NOMO-1 treated with dmso at 0.1 percent for 144 hours (cell line): ENCODE measurements at regions not wholly inside any gene's neighbourhood (a gene's known extent, or its start where the extent isn't known, plus 50 kb on each side); places are given as distances from the start of the nearest gene placed in this dataset.
"Not testable (repeated sequence)": the region's sequence is repeated elsewhere in the genome, so short reads cannot be mapped to it uniquely, and the experiment has no call there.

Experiments used
- DNase-seq: peaks from one replicate; lab custom pipeline; 2025; ENCODE audit not compliant: unreplicated experiment; lab: John Stamatoyannopoulos, UW

DNA sequence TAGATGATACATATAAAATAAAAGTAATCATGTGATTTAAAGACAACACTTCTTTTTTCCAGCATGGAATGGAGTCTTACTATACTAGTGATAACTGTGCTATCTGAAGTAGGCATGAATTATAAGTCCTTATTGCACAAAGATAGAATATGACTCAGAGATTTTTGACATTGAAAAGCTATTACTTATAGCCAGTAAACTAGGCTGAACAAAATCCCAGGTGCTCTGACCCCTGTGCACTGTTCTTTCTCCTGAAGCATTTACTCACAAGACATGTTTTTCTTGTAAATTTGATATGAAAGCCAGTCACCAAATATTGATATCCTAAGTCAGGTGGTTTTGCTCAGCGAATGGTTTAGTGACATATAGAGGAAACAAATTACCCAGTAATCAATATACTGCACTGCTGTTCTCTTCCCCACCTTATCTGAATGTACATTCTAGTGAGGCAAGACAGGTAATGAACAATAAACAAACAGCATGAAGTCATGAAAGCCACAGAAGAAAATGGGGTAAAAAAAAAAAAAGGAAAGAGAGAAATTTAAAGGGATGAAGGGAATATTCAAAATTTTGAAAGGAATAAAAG, 1567.0 kb upstream of the SPRY2 start:
- no peak for DNase-seq

DNA sequence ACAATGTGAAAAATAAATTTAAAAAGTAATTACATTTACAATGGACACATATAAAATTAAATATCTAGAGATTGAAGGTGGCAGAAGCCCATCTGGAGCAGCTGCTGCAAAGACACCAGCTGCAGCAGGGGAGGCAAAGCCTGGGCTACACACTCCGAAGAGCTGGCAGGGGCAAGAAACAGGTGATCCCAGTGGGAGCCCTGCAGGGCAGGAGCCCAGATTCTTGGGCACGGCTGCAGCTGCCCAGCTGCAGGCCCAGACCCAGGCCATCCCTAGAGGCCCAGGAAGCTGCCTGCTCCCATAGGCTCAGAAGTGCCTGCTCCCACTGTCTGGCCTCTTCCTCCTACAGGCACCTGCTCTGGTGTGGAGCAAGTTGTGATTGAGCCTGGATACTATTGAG, 1547.9 kb upstream of the SPRY2 start:
- DNase-seq, result no peak

DNA sequence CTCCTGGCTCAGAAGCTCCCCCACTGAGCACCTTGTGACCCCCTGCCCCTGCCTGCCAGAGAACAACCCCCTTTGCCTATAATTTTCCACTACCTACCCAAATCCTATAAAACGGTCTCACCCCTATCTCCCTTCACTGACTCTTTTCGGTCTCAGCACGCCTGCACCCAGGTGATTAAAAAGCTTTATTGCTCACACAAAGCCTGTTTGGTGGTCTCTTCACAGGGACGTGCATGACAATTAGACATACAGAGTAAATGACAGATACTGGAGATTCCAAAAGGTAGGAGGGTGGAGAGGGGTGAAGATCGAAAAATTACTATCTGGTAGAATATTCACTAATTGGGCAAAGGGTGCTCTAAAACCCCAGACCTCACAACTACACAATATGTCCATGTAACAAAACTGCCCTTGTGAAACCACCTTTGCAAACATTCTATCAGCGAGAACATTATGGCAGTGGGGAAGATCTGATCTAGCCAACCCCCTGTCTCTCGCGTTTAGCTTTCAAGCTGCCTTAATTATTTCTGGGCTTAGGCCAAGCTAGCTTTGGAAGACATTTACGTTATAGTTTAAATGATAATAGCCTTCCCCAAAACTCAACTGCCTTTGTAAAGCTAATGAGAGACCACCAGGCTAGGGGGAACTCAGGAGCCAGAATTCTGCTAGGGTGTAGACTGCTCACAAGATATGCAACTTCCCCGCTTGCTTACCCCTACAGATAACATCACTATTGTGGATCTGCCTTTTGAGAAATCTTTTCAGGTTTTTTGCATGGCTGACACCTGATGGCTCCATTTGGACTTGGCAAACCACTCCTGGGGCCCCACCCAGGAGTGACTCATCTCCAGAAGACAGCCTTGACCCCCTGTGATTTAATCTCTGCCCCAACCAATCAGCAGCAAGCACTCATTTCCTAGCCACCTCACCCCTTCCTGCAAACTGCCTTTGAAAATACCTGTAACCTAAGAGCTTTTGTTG, 1534.0 kb upstream of the SPRY2 start:
- no peak for DNase-seq

DNA sequence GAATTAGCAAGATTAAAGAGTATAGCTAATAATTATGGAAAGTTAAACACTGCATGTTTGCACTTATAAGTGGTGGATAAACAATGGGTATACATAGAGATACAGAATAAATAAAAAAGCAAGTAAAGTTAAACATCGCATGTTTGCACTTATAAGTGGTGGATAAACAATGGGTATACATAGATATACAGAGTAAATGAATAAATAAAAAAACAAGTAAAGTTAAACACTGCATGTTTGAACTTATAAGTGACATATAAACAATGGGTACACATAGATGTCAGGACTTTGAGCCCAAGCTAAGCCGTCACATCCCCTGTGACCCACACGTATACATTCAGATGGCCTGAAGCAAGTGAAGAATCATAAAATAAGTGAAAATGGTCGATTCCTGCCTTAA, 1533.3 kb upstream of the SPRY2 start:
- DNase-seq, result no peak

DNA sequence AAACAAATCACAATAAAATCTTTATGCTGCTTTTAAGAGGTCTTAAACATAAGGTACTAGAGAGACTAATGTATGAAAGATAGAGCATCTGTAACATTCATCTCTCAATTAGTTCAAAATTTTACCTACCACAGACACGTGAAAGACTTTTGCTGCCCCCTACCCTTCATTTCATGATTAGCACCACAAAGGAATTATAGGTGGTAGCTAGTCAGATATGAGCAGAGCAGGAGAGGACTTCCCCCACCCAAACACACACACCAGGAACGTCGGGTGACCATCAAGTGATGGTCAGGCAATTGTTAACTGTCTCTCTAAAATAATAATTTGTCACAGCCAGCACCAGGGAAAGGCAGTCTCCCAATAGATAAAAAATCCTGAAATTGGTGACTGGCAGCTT, 1531.7 kb upstream of the SPRY2 start:
- DNase-seq, result no peak

DNA sequence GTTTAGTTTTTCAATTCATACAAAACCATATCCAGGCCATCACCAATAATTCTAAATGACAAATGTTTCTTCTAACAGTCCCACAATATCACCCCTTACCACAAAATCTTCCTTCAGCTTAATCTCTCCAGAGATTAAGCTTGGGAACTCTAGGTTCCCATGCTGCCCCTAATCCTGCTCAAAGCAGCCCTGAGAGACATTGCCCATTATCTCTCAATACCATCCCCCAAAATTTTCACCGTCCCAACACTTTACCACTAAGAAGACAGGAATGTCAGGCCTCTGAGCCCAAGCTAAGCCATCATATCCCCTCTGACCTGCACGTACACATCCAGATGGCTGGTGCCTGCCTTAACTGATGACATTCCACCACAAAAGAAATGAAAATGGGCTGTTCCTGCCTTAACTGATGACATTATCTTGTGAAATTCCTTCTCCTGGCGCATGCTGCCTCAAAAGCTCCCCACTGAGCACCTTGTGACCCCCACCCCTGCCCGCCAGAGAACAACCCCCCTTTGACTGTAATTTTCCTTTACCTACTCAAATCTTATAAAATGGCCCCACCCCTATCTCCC, 1530.9 kb upstream of the SPRY2 start:
- DNase-seq, result not testable (repeated sequence)

DNA sequence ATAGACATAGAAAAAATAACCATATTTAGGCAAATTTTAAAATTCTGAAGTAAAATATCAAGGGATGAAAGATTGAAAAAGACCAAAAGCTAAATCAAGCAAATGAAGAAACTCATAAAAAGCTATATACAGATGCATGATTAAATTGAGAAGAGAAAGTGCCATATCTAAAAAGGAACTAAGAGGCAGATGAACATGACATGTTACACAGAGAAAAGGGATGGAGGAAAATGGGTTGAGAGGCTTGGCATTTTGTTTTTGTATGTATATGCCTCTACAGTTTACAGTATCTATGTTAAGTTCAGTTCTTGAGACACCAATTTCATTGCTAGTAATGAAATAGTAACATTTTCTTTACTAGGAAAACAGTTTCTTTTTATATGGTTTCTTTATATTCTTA, 1507.4 kb upstream of the SPRY2 start:
- no peak for DNase-seq

DNA sequence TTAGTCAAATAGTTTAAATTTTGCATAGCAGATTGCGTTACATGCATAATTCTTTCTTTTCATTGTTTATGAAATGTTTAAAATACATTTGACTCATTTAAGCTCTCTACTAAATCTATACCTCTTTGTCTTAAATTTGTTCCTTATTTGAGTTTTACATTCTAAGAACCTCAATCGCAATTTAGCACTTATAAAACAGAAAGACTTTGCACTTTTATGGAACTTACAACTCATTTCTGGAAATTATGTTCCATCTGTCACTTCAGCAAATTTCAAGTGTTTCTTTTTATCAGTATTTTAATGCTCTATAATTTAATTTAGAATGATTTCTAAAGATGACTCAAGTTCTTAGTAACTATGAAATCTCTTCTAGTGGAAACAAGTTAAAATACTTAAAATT, 1505.8 kb upstream of the SPRY2 start:
- no peak for DNase-seq

DNA sequence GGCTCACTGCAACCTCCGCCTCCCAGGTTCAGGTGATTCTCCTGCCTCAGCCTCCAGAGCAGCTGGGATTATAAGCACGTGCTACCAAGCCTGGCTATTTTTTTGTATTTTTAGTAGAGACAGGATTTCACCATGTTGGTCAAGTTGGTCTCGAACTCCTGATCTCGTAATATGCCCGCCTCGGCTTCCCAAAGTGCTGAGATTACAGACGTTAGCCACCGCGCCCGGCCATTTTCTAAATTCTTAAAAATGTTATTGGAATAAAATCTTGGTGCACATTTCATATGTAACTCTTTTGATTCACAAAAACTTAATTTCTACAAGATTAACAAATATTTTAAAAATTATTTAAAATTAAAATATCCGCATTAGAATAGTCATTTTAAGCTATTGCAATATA, 1480.3 kb upstream of the SPRY2 start:
- no peak for DNase-seq

DNA sequence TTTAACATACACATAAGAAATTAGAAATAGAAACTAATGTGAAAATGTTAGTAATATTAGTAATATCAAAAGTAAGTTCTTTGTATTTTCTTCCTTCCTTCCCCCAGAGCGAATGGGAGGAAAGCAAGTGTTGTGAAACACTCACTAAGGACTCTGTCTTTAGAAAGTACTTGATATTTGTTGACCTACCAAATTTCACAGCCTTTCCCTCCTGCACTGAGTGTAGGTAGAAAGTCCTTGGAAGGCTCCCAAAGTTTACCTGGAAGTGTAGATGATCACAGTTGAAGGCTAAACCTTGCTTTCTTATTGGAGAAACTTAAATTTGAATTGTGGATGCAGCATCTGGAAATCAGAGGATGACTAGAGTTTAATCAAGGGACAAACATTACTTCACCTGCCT, 1459.5 kb upstream of the SPRY2 start:
- DNase-seq, result no peak

DNA sequence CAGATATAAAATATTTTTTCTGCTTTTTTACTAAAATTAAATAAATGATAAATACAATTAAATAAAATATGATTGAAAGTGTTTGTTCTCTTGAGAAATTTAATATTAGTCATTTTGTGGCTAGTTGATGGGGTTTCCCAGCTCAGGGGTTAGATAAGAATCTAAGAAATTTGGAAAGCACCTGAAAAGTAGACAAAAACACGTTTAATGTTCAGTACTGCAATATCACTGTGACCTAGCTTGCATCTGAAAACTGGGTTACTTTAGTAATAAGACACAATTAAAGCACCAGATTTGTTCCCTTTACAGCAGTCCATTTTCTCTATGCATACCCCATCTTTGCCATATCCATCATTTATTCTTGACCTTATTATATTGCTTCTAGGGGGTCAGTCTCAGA, 1454.8 kb upstream of the SPRY2 start:
- no peak for DNase-seq

DNA sequence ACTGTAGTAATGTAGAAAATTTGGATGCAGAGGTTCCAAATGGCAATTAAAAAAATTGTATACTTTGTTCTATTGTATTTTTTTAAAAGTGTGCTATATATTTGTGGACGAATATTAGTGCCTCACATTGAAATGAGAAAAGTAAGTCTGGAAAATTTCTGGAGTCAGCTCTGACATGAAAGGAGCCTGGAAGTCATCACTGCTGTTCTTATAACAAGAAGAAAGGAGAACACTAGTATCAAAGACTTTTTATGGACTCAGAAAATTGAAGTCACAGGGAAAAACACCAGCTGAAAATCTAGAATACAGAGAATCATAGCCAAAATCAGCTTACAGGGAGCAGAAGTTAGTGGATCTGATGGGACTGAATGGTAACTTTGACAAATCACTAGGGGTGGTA, 1450.7 kb upstream of the SPRY2 start:
- DNase-seq, result no peak

DNA sequence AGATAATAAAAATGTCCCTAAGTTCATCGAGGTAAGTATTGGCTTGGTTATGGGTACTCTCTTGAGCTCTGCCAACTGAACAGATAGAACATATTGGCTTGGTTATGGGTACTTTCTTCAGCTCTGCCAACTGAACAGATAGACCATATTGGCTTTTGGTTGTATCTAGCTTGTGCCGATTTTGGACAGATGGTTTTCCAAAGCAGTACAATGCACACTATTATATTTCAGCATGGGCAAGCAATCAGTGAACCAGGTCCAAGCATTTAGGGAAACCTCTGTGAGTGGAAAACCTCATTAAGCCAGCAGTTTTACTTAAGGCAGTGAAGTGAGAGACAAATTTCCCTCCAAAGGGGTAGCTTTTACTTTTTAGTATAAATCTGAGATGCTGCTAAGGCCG, 1440.5 kb upstream of the SPRY2 start:
- no peak for DNase-seq

DNA sequence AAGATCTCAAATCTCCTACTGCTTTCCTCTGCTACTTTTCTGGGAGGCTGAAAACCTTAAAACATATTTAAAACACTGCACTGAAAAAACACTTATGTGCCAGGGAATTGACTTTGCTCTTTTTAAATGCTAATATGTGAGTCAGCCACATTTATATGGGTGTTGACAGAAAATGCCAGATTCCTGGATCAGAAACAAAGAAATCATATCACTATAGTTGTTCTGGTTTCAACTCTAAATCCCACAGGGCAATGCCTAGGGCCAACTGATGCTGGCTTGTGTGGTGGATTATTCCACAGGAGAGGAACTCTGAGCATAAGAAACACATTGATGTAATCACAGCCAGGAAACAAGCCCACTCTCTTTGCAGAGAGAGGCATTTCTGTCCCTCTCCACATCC, 1439.0 kb upstream of the SPRY2 start:
- DNase-seq, result no peak

DNA sequence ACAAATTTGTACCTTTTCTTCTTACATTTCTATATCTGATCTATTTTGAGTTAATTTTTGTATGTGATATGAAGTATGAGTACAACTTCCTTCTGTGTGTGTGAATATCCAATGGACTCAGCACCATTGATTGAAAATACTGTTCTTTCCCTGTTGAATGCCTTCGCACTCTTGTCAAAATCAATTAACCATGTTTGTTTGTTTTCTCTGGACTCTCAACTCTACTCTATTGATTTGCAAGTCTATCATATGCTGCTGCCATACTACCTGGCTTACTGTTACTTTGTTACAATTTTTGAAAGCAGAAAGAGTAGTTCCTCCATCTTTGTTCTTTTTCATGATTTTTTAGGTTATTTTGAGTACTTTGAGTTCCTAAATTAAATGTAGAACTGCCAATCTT, 1437.4 kb upstream of the SPRY2 start:
- no peak for DNase-seq

DNA sequence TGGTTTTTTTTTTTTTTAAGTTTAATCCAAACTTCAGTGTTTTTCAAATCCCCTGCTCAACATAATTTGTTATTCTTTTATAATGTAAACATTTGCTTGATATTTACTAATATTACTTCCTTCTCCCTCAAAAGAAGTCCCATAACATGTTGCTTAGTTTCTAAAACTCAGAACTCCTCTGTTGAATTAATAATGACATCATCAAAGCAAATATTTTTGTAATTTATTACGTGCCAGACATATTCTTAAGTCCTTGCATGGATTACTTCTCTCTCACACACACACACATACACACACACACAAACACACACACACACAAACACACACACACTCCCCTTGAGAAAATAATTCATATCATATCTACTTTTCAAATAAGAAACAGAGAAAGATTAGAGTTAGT, 1432.3 kb upstream of the SPRY2 start:
- DNase-seq, result no peak

DNA sequence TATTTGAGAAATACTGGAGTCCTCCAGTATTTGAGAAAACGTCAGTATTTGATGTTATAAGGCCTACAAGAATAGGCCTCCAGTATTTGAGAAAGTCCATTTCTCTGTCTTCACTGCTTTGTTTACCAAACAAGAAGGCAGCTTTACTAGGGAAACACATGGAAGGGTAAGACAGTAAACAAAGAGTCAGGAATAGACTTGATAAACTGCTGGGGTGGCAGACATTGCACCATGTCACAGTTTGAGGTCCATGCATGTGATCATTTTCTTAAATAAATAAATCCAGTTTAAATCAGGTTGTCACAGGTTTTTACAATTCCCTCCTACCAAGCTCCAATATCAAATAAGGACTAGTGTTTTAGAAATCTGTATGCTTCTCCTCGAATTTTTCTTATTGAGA, 1431.0 kb upstream of the SPRY2 start:
- DNase-seq, result no peak

DNA sequence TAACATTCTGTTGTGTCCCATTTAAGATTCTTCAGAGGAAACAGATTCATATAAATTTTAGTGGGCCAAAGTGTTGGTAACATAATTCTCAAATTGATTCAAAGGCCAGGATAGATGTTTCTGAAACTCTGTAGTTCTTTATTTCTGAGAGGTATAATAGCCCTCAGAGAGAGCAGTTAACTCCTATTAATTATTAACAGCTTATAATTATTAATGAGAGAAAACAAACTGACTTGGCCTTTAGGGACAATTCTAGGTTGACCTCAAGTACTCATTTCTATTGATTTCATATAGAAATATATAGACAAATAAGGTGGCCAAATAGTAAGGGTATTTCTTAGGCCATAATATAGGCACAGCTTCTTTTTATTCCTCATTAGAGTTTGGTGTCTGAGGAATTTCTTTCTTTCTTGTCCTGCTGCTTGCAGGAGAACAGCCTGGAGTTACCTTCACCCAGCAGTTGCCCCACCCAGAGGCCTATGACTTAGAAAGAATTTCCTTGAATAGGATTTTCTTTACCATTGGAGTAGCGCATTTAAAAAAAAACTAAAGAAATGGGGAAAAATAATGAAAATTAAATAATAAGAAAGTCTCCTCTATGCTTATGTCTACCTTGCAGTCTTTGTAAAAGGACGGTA, 1430.1 kb upstream of the SPRY2 start:
- no peak for DNase-seq

DNA sequence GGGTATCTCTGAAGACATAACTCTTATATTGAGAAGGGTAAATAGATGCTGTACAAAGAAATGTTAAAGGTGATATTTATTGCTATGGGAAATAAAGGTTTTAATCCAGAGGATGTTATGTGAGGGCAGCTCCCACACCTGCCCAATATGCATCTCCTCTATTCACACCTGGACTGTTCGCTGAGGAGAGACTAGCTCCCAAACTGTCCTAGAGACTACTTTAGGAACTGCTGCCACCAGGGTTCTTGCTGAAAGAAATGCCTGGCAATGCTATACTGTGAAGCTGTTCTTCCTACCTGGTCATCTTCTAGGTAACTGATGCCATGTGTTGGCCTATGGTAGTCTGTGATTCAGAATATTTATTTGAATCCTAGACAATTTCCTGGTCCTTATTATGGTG, 1421.5 kb upstream of the SPRY2 start:
- no peak for DNase-seq

DNA sequence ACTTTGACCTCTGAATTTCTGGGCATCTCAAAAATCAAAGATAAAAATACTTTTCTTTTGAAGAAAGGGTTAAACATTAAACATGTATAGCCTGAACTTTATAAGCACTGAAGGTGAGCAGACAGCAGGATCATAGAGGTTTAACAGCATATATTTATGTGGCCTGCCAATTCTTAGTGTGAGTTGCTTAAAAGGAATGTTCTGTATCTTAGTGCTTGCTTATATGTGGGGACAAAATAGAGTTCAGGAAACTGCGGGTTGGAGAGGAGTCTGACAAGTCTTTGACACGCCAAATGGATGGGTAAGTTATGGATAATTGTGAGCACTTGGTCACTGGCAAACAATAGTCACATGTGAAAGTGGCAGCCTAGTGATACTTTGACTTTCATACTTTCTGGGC, 1419.4 kb upstream of the SPRY2 start:
- DNase-seq, result no peak

DNA sequence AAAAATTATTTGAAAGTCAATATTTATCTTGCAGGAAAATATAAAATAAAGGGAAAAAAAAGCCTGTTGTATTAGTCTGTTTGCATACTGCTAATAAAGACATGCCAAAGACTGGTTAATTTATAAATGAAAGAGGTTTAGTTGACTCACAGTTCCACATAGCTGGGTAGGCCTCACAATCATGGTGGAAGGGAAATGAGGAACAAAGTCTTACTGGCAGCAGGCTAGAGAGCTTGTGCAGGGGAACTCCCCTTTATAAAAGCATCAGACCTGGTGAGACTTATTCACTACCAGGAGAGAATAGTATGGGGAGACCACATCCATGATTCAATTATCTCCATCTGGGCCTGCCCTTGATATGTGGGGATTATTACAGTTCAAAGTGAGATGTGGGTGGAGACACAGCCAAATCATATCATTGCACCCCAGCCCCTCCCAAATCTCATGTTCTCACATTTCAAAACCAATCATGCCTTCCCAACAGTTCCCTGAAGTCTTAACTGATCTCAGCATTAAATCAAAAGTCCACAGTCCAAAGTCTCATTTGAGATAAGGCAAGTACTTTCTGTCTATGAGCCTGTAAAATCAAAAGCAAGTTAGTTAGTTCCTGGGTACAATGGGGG, 1416.5 kb upstream of the SPRY2 start:
- no peak for DNase-seq
